ENCODE measurements at regions not wholly inside any gene's neighbourhood (a gene's known extent, or its start where the extent isn't known, plus 50 kb on each side); places are given as distances from the start of the nearest gene placed in this dataset.

- DNase-seq: peak in 1 of 2 experiments; percentile 20
Measured at GRCh38 chr15:79673416-79674123, 223.2 kb downstream of the MTHFS start.

- no peak for DNase-seq
Measured at GRCh38 chr15:79674124-79674465, 222.7 kb downstream of the MTHFS start.

- no peak for DNase-seq
Measured at GRCh38 chr15:79675982-79676381, 220.8 kb downstream of the MTHFS start.

- no peak for DNase-seq
Measured at GRCh38 chr15:79676621-79677020, 220.2 kb downstream of the MTHFS start.

- DNase-seq: no peak
Measured at GRCh38 chr15:79677241-79677640, 219.6 kb downstream of the MTHFS start.

- DNase-seq: no peak
Measured at GRCh38 chr15:79678032-79678701, 218.6 kb downstream of the MTHFS start.

- DNase-seq: no peak
Measured at GRCh38 chr15:79680720-79681119, 216.1 kb downstream of the MTHFS start.

- peak in 1 of 2 experiments; percentile 62 for DNase-seq
Measured at GRCh38 chr15:79682285-79682684, 214.5 kb downstream of the MTHFS start.

GRCh38 chr15:79682851-79683288 lies 213.9 kb downstream of the MTHFS start:
- DNase-seq: no peak

- DNase-seq: no peak
Measured at GRCh38 chr15:79689030-79689429, 207.8 kb downstream of the MTHFS start.

GRCh38 chr15:79700951-79701480 lies 195.8 kb downstream of the MTHFS start:
- DNase-seq: no peak

GRCh38 chr15:79702621-79703020 lies 194.2 kb downstream of the MTHFS start:
- DNase-seq: no peak

GRCh38 chr15:79721256-79721655 lies 175.6 kb downstream of the MTHFS start:
- DNase-seq: no peak

GRCh38 chr15:79724312-79724711 lies 172.5 kb downstream of the MTHFS start:
- no peak for DNase-seq

GRCh38 chr15:79724804-79725203 lies 172.0 kb downstream of the MTHFS start:
- DNase-seq: no peak

- DNase-seq: no peak
Measured at GRCh38 chr15:79728867-79729266, 167.9 kb downstream of the MTHFS start.

GRCh38 chr15:79736435-79737000 lies 160.3 kb downstream of the MTHFS start:
- no peak for DNase-seq

GRCh38 chr15:79738143-79738542 lies 158.7 kb downstream of the MTHFS start:
- DNase-seq: no peak

- DNase-seq: no peak
Measured at GRCh38 chr15:79740561-79740960, 156.3 kb downstream of the MTHFS start.

GRCh38 chr15:79743032-79743431 lies 153.8 kb downstream of the MTHFS start:
- DNase-seq: no peak

- DNase-seq: peak in 1 of 2 experiments; percentile 30
Measured at GRCh38 chr15:79744485-79744884, 152.3 kb downstream of the MTHFS start.

GRCh38 chr15:79756365-79756764 lies 140.4 kb downstream of the MTHFS start:
- DNase-seq: no peak

GRCh38 chr15:79765081-79765480 lies 131.7 kb downstream of the MTHFS start:
- DNase-seq: no peak

- peak; percentile 3 to 25 for DNase-seq
Measured at GRCh38 chr15:79769069-79769481, 127.7 kb downstream of the MTHFS start.

All from NCI-H446 (cell line).